ENCODE measurements at regions not wholly inside any gene's neighbourhood (a gene's known extent, or its start where the extent isn't known, plus 50 kb on each side); places are given as distances from the start of the nearest gene placed in this dataset.

- 53 to 65% (median 61%) methylated on average over 1 of the region's 1 CpG for WGBS, 3 donors
- TF ChIP-seq CTCF (IDR thresholded peaks at IDR 0.05): no peak
- no peaks in the 10 kb centered on the region for H3K36me3 ChIP-seq (ENCODE audit: insufficient read depth in 1 of 2, low read depth in 1 of 2)
- H3K4me1 ChIP-seq: no peaks in the 10 kb centered on the region
- H3K27me3 ChIP-seq (ENCODE audit: insufficient read depth in 3 of 3, low read length in 2 of 3): no peaks in the 10 kb centered on the region
- H3K27ac ChIP-seq: no peak overlapping the region
- H3K4me3 ChIP-seq: no peak overlapping the region
- ATAC-seq (no peak), DNase-seq (no peak)
- intact Hi-C loops (cut with DNase I): no loop called here
- no peaks in the 10 kb centered on the region for H3K9me3 ChIP-seq
Measured at GRCh38 chr2:224271617-224272236, 130.2 kb downstream of the FAM124B start.

- Histone ChIP-seq H3K27me3 (ENCODE audit: insufficient read depth in 3 of 3, low read length in 2 of 3) (no peaks in the 10 kb centered on the region), H3K36me3 (ENCODE audit: insufficient read depth in 1 of 2, low read depth in 1 of 2) (no peaks in the 10 kb centered on the region), H3K4me1 (no peaks in the 10 kb centered on the region), H3K9me3 (no peaks in the 10 kb centered on the region), H3K4me3 (no peak overlapping the region), H3K27ac (no peak overlapping the region)
- ATAC-seq (no peak), DNase-seq (no peak)
- WGBS, 3 donors: 64 to 68% (median 66%) methylated on average over 4 of the region's 4 CpGs
- no peak for TF ChIP-seq CTCF (IDR thresholded peaks at IDR 0.05)
- intact Hi-C loops (cut with DNase I): no loop called here
Measured at GRCh38 chr2:224268441-224268840, 133.5 kb downstream of the FAM124B start.

- Histone ChIP-seq H3K27ac (no peak overlapping the region), H3K9me3 (no peaks in the 10 kb centered on the region), H3K36me3 (ENCODE audit: insufficient read depth in 1 of 2, low read depth in 1 of 2) (no peaks in the 10 kb centered on the region), H3K27me3 (ENCODE audit: insufficient read depth in 3 of 3, low read length in 2 of 3) (no peaks in the 10 kb centered on the region), H3K4me3 (no peak overlapping the region), H3K4me1 (no peaks in the 10 kb centered on the region)
- no peak for ATAC-seq
- 23 to 28% (median 25%) methylated on average over 4 of the region's 4 CpGs for WGBS, 3 donors
- no peak for TF ChIP-seq CTCF (IDR thresholded peaks at IDR 0.05)
- intact Hi-C loops (cut with DNase I): no loop called here
- DNase-seq: no peak
Measured at GRCh38 chr2:224264259-224264658, 137.6 kb downstream of the FAM124B start.

- H3K4me3 ChIP-seq: no peak overlapping the region
- no peaks in the 10 kb centered on the region for H3K36me3 ChIP-seq (ENCODE audit: insufficient read depth in 1 of 2, low read depth in 1 of 2)
- no peaks in the 10 kb centered on the region for H3K4me1 ChIP-seq
- no peak overlapping the region for H3K27ac ChIP-seq
- ATAC-seq (no peak), DNase-seq (no peak)
- intact Hi-C loops (cut with DNase I): no loop called here
- WGBS, 3 donors: 13 to 23% (median 18%) methylated on average over 1 of the region's 1 CpG
- no peak for TF ChIP-seq CTCF (IDR thresholded peaks at IDR 0.05)
- H3K27me3 ChIP-seq (ENCODE audit: insufficient read depth in 3 of 3, low read length in 2 of 3): no peaks in the 10 kb centered on the region
- H3K9me3 ChIP-seq: no peaks in the 10 kb centered on the region
Measured at GRCh38 chr2:224263571-224264043, 138.3 kb downstream of the FAM124B start.

- DNase-seq (no peak), ATAC-seq (no peak)
- TF ChIP-seq CTCF (IDR thresholded peaks at IDR 0.05): no peak
- 66 to 76% (median 73%) methylated on average over 1 of the region's 1 CpG for WGBS, 3 donors
- Histone ChIP-seq H3K4me3 (no peak overlapping the region), H3K9me3 (no peaks in the 10 kb centered on the region), H3K4me1 (no peaks in the 10 kb centered on the region), H3K36me3 (ENCODE audit: insufficient read depth in 1 of 2, low read depth in 1 of 2) (no peaks in the 10 kb centered on the region), H3K27me3 (ENCODE audit: insufficient read depth in 3 of 3, low read length in 2 of 3) (no peaks in the 10 kb centered on the region), H3K27ac (no peak overlapping the region)
- intact Hi-C loops (cut with DNase I): no loop called here
Measured at GRCh38 chr2:224261326-224261725, 140.6 kb downstream of the FAM124B start.

All from psoas muscle (tissue), 7 donors.